Fibroblast of upper back skin (primary cell): ENCODE measurements at regions not wholly inside any gene's neighbourhood (a gene's known extent, or its start where the extent isn't known, plus 50 kb on each side); places are given as distances from the start of the nearest gene placed in this dataset.
"Not testable (repeated sequence)": the region's sequence is repeated elsewhere in the genome, so short reads cannot be mapped to it uniquely, and the experiment has no call there.

Source experiments
- DNase-seq: peaks from one replicate; pipeline ENCODE4 v3.0.0-alpha.2; 2013

DNA sequence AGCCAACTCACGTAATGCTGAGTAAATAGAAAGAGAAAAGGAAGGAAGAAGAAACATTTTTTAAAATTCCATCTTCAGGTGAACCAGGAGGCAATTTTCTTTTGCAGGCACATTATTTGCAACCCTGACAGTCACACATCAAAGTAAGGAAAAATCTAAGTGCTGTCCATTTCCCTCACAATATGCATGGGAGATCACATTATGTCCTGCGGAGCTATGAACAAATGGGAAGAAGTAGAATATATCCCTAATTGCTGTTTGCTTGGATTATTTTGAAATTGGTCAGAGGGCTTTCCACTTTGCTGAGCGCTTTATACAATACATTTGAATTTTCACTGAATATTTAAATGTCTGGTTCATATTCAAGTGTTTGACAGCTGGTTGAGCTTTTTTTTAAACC is 133.8 kb upstream of the API5 start:
- DNase-seq = no peak

DNA sequence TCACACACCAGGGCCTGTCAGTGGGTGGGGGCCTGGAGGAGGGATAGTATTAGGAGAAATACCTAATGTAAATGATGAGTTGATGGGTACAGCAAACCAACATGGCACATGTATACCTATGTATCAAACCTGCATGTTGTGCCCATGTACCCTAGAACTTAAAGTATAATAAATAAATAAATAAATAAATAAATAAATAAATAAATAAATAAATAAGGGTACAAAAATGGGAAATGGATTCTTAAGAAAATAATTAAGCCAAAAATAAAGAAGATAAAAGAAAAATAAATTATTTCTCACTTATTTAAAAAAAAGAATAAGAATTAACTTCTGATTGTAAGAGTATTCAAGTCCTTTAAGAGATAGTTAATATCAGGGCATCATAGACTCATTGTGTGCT is 117.3 kb upstream of the API5 start:
- not testable (repeated sequence) for DNase-seq

DNA sequence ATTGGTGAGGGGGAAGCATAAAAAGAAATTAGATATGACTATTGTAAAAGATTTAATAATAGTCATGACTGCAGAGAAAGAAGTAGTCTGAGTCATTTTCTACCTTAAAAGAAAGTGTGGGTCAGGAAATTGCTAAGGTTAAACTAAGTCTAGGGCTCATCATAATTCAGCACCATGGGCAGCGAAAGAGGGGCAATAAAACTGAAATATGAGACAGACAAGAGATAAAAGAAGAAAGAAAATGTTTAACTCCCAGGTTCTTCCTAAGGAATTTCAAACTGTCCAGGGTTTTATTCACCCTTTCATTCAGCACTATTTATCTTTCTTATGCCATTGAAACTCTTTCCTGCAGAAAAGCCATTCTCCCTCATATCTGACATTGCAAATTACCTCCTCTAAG is 114.4 kb upstream of the API5 start:
- no peak for DNase-seq

DNA sequence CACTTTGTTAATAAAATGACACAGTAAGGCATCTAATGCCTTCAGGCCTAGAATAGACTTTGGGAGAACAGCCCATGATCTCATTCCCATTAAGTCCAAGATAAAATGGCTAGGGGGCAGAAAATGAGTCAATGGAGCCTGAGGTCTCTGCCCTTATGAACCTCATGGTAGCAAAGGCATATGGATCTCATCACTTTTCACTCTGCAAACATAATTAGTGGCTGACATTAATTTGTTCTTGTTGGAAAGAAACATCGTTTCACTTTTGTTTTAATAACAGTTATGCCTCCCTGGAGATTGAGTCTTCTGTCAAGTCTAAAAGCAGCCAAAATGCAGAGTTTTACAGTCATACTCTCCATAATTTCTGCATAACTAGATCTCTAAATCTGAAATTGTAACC is 111.8 kb upstream of the API5 start:
- no peak for DNase-seq

DNA sequence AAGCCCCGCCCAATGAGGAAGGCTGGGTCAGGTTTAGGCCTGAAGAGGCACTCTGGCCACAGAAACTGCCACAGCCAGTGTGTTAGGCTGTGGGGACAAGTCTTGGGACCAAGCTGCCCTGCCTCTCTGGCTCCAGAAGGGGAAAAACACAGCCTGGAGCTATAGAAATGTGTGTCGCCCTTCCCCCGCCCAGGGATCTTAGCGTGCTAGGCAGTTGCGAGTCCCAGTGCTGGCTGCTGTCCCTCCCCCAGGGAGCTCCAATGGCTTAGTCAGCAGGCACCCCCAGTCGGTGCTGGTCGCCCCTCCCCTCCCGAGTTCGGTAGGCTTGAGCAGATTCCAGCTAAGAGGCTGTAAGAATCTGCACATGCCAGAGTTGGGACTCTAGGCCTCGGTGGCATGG is 99.5 kb upstream of the API5 start:
- no peak for DNase-seq

DNA sequence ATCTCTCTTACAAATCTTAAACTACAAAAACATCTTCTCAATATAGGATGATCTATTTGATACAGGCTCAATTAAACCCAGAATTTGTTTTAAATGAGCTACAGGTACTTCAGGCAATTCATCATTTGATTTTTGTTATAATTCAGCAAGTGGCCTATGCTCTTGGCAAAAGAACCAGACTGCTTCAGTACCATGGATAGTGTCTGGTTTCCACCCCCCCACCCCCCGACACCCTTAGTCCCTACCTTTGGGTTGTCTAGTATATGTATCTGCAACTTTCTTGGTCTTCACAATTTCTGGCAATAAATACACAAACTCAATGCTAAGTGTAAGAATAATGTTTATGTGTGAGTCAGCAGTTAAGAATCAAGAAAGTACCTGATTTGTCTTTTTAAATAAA is 97.3 kb upstream of the API5 start:
- DNase-seq = no peak

DNA sequence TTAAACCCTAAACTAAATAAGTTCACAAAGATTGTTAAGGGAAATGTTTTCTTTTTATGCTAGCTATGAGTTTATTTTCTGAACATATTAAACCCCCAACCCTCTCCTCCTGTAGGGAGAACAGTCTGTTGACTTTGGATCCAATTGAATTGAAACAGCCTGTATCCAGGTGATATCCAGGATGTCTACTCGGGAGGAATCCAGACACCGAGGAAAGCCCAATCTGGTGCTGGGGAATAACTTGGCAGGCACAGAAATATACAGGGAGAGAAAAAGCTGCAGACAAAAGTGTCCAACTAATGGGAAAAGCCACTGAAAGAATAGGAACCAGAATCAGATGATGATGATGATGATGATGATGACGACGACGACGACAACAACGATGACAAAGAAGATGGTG is 93.9 kb upstream of the API5 start:
- DNase-seq = no peak

DNA sequence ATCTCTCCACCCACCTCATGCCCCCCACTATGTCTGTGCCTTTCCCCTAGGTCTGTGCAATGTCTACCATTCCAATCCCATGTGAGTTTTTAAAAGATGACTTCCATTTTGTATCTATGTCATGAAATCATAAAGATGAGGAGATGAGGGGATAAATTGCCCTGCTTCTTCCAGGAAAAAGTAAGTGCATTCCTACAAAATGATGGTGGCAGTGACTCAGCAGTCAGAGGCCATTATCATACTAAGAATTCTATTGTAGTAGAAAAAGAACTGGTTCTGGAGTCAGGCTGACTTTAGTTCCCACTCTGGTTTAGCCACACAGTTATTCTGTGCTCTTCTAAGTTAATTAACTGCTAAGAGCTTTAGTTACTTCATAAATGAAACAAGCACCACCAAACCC is 89.6 kb upstream of the API5 start:
- peak; percentile 63 for DNase-seq

DNA sequence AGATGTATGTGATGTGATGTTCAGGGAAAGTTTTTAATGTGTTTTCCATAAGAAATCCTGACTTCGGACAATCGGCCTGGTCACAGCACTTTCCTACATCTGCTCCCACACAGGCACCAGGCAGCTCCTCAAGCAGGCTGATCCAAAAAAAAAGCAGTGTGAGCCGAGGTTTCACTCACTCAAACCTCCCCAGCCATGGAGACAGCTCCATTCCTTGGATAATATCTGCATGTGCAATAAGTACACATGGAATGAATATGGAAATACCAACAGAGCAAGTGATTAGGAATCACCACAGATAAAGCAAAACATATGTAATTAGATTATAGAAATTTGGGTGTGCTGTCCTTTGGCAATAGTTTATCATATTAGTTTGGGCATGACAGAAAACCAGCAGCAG is 88.8 kb upstream of the API5 start:
- DNase-seq = peak; percentile 51

DNA sequence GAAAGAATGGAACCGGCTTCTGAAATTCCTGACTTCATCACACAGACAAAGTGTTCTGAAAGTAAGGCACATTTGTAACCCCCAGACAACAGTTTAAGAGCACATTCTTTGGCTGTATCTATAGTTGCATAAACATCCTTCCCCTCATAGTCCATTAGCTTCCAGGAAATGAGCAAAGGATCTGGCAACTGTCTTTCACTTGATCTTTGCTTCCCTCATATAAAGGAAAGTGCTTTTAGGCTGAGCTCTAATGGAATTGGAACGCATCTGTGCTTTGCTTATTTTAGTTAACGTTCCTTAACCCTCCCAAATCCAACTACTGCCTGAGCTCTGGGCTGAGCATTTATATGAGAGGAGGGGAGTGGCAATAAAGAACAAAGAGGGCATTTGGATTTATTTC is 76.9 kb upstream of the API5 start:
- DNase-seq = peak; percentile 4

DNA sequence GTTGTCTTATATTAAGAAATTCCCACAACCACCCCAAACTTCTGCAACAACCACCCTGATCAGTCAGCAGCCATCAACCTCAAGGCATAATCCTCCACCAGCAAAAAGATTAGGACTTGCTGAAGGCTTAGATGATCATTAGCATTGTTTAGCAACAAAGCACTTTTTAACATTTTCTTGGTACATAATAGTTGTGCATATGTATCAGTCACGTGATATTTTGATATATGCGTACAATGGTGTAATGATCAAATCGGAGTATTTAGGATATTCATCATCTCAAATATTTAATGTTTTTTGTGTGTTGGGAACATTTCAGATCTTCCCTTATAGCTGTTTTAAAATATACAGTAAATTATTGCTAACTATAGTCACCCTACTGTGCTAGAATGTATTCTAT is 73.5 kb upstream of the API5 start:
- DNase-seq = no peak

DNA sequence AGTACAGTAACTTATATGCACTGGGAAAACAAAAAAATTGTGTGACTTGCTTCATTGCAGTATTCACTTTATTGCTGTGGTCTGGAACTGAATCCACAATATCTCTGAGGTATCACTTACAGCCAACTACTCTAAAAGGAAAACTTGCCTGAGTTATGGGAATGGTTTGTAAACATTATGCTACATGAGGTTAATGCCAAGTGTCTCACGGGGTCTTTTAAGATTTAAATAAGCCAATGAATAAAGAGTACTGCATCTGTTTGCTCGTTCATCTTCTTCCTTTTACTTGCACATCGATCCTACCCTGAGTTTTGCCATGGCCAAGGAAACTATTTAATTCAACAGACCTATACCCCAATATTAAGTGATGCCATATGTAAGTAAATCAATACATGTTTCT is 72.0 kb upstream of the API5 start:
- DNase-seq = no peak

DNA sequence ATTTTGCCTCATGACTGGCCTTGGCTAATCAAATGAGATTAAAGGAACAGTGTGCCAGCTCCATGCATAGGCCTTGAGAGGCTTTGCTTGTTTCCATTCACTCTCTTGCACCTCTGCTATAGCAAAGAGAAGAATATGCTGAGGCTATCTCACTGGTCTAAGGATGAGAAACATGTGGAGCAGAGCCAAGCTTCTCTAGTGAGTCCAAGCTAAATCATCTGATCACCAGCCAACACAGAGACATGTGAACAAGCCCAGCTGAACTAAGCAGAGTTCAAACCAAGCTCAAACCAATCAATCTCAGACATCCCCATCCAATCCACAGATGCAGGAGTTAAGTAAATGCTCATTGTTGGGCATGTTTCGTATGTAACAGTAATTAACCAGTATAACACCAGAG is 69.4 kb upstream of the API5 start:
- DNase-seq = peak; percentile 4

DNA sequence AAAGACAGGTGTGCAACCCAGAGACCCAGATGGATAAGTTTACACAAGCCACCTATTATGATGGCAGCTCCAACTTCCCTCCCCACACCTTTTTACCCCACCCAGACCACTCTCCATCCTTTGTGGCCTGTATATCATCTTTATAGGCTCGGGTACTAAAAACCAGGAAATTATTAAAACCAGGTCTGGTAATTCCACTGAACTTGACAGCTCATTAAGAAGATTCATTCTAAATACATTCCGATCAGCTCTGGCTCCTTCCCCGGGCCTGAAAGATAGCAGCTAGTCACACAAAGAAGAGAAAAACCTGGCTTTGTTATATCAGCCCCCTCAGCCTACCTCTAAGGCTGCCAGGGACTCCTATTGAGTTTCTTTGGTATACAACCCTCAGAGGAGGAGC is 67.9 kb upstream of the API5 start:
- DNase-seq = no peak

DNA sequence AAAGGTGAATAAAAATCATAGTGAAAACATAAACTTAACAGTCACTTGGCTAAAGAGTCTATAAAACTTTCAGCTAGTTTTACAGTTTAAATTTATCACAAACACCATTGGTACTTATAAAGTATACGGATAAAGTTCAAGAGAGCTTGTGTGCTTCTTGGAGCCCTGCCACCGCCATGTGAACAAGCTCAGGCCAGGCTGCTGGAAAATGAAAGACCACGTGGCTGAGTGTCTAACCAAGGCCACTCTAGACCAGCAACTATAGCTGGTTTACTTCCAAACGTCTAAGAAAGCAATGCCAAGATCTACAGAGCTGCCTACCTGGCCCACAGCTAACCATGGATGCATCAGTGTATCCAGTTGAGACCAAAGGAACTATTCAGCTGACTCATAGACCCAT is 66.3 kb upstream of the API5 start:
- no peak for DNase-seq

DNA sequence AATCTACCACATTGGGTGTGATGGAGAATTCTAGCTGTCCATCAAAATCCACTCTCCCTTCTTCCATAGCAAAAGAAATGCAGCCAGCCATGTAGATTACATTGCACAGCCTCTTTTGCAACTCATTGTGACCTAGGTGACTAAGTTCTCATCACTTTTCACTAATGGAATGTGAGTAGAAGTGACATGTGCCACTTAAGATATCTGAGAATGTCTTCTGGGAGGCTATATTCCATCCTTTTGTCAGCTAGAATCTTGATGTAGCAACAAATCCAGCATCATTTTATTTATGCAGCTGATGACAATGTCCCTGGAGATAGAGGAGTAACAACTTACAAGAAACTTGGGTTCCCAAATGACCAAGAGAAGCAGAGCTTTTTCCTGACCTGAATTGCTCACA is 61.5 kb upstream of the API5 start:
- no peak for DNase-seq

DNA sequence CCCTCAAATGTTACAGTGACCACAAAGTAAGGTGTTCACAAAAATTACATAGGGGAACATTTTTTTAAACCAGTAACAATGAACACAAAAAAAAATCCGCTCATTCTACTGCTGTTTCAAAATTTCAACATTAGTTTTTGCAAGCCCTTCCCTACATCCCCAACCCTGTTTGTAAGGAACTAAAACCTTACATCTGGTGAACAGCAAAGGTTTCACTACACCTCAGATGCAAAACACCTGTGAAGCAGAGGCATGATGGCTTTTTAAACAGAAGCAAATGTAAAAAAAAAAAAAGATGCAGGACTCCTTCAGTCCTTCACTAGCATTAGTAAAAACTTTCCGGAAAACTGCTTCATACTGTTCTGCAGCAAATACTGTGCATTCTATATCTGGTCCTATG is 50.0 kb upstream of the API5 start:
- DNase-seq = no peak
